ENCODE measurements at regions not wholly inside any gene's neighbourhood (a gene's known extent, or its start where the extent isn't known, plus 50 kb on each side); places are given as distances from the start of the nearest gene placed in this dataset.

DNA sequence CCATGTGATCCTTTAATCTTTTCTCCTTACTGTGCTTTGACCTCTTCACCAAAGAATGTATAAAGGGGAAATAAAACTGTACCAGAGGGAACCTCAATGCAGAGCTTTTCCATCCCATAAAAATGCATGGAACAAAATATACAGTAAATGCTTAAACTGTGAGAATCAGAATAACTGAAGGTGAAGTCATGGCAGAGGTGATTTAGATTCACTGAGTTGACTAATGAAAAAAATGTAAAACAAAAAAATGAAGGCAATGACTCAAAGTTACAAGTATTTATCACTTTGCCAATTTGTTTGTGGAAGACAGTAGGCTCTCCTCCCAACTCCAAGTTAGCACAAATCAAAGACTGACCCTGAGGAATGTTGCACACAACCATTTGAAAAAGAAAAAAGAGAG is 1331.6 kb upstream of the SORCS1 start:
- TF ChIP-seq SIN3A (IDR thresholded peaks at IDR 0.05; ENCODE audit: borderline replicate concordance, insufficient read depth, low read depth, low read length): no peak
- no peak for TF ChIP-seq TCF7L2 (IDR thresholded peaks at IDR 0.05; ENCODE audit: low read depth, low read length)
- ChIA-PET CTCF (no interaction called here), POLR2A (no interaction called here)
- no peak for DNase-seq (ENCODE audit: low read depth, low spot score)
- intact Hi-C loops (cut with micrococcal nuclease; ENCODE audit: unreplicated experiment) (no loop called here), in situ Hi-C loops (cut with HindIII; ENCODE audit: low pct_unique_long_range_greater_than_20kb, low sequenced_read_pairs) (no loop called here)
- H3K4me1 ChIP-seq (ENCODE audit: control insufficient read depth, insufficient read depth, low read length): no peaks in the 10 kb centered on the region
- no TSS peak for BruUV-seq (replicated peaks)
- no peaks in the 10 kb centered on the region for H3K9me3 ChIP-seq (ENCODE audit: control insufficient read depth, insufficient read depth, low read depth, low read length)
- no peak for ATAC-seq
- no peaks in the 10 kb centered on the region for H3K27me3 ChIP-seq (ENCODE audit: control insufficient read depth, insufficient read depth, low read length)
- no peak overlapping the region for H3K4me3 ChIP-seq (ENCODE audit: low read depth in 2 of 2, low read length in 2 of 2)
- no peak overlapping the region for H3K27ac ChIP-seq (ENCODE audit: low read length)
- H3K36me3 ChIP-seq (ENCODE audit: control insufficient read depth, insufficient read depth, low read length): no peaks in the 10 kb centered on the region

DNA sequence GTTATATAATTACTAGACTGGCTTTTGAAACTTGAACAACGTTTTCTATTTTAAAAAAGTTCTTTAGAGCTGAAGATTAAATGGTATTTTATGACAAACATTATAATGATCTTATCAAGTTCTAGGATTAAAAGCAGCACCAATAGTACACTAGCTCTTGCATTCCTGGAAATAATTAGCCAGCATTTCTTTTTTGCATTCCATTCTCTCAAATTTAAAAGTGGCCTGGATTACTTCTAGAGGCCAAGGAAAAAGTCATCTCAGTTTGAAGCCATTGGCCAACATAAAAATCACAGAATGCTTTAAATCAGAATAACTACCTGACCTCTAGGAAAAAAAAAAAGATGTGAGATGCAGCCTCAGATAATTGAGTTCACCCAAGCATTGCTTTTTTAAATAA is 1326.4 kb upstream of the SORCS1 start:
- in situ Hi-C loops (cut with HindIII; ENCODE audit: low pct_unique_long_range_greater_than_20kb, low sequenced_read_pairs): no loop called here
- no peak for DNase-seq (ENCODE audit: low read depth, low spot score)
- ChIA-PET CTCF (no interaction called here), POLR2A (no interaction called here)
- no peak for ATAC-seq
- H3K9me3 ChIP-seq (ENCODE audit: control insufficient read depth, insufficient read depth, low read depth, low read length): no peaks in the 10 kb centered on the region
- H3K27me3 ChIP-seq (ENCODE audit: control insufficient read depth, insufficient read depth, low read length): no peaks in the 10 kb centered on the region
- TF ChIP-seq, protein P1, sequence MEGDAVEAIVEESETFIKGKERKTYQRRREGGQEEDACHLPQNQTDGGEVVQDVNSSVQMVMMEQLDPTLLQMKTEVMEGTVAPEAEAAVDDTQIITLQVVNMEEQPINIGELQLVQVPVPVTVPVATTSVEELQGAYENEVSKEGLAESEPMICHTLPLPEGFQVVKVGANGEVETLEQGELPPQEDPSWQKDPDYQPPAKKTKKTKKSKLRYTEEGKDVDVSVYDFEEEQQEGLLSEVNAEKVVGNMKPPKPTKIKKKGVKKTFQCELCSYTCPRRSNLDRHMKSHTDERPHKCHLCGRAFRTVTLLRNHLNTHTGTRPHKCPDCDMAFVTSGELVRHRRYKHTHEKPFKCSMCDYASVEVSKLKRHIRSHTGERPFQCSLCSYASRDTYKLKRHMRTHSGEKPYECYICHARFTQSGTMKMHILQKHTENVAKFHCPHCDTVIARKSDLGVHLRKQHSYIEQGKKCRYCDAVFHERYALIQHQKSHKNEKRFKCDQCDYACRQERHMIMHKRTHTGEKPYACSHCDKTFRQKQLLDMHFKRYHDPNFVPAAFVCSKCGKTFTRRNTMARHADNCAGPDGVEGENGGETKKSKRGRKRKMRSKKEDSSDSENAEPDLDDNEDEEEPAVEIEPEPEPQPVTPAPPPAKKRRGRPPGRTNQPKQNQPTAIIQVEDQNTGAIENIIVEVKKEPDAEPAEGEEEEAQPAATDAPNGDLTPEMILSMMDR (IDR thresholded peaks at IDR 0.05): no peak
- TF ChIP-seq SIN3A (IDR thresholded peaks at IDR 0.05; ENCODE audit: borderline replicate concordance, insufficient read depth, low read depth, low read length) (no peak), TCF7L2 (IDR thresholded peaks at IDR 0.05; ENCODE audit: low read depth, low read length) (no peak), POLR2AphosphoS5 (IDR thresholded peaks at IDR 0.05; ENCODE audit: low read depth, low read length) (no peak)
- TF ChIP-seq, protein P2, sequence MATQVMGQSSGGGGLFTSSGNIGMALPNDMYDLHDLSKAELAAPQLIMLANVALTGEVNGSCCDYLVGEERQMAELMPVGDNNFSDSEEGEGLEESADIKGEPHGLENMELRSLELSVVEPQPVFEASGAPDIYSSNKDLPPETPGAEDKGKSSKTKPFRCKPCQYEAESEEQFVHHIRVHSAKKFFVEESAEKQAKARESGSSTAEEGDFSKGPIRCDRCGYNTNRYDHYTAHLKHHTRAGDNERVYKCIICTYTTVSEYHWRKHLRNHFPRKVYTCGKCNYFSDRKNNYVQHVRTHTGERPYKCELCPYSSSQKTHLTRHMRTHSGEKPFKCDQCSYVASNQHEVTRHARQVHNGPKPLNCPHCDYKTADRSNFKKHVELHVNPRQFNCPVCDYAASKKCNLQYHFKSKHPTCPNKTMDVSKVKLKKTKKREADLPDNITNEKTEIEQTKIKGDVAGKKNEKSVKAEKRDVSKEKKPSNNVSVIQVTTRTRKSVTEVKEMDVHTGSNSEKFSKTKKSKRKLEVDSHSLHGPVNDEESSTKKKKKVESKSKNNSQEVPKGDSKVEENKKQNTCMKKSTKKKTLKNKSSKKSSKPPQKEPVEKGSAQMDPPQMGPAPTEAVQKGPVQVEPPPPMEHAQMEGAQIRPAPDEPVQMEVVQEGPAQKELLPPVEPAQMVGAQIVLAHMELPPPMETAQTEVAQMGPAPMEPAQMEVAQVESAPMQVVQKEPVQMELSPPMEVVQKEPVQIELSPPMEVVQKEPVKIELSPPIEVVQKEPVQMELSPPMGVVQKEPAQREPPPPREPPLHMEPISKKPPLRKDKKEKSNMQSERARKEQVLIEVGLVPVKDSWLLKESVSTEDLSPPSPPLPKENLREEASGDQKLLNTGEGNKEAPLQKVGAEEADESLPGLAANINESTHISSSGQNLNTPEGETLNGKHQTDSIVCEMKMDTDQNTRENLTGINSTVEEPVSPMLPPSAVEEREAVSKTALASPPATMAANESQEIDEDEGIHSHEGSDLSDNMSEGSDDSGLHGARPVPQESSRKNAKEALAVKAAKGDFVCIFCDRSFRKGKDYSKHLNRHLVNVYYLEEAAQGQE (IDR thresholded peaks at IDR 0.05; ENCODE audit: insufficient read depth in 1 of 2, low read depth in 2 of 2, low read length in 1 of 2): no peak
- H3K36me3 ChIP-seq (ENCODE audit: control insufficient read depth, insufficient read depth, low read length): no peaks in the 10 kb centered on the region
- intact Hi-C loops (cut with micrococcal nuclease; ENCODE audit: unreplicated experiment): no loop called here
- no peak overlapping the region for H3K27ac ChIP-seq (ENCODE audit: low read length)
- H3K4me3 ChIP-seq (ENCODE audit: low read depth in 2 of 2, low read length in 2 of 2): no peak overlapping the region
- no peaks in the 10 kb centered on the region for H3K4me1 ChIP-seq (ENCODE audit: control insufficient read depth, insufficient read depth, low read length)
- BruUV-seq (replicated peaks): no TSS peak

DNA sequence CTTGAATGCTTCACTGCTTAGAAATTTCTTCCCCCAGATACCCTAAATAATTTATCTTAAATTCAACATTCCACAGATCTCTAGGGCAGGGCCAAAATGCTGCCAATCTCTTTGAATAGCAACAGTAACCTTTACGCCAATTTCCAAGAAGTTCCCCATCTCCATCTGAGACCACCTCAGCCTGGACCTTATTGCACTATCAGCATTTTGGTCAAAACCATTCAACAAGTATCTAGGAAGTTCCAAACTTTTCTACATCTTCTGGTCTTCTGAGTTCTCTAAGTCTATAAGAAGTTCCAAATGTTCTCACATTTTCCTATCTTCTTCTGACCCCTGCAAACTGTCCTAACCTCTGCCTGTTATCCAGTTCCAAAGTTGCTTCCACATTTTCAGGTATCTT is 1306.9 kb upstream of the SORCS1 start:
- Histone ChIP-seq H3K4me1 (ENCODE audit: control insufficient read depth, insufficient read depth, low read length) (no peaks in the 10 kb centered on the region), H3K4me3 (ENCODE audit: low read depth in 2 of 2, low read length in 2 of 2) (no peak overlapping the region), H3K27me3 (ENCODE audit: control insufficient read depth, insufficient read depth, low read length) (no peaks in the 10 kb centered on the region), H3K27ac (ENCODE audit: low read length) (no peak overlapping the region), H3K9me3 (ENCODE audit: control insufficient read depth, insufficient read depth, low read depth, low read length) (no peaks in the 10 kb centered on the region; the same call in 1 of the 2 replicates), H3K36me3 (ENCODE audit: control insufficient read depth, insufficient read depth, low read length) (no peaks in the 10 kb centered on the region)
- ATAC-seq (no peak), DNase-seq (ENCODE audit: low read depth, low spot score) (no peak)
- BruUV-seq (replicated peaks): no TSS peak
- TF ChIP-seq, protein P2 (IDR thresholded peaks at IDR 0.05; ENCODE audit: insufficient read depth in 1 of 2, low read depth in 2 of 2, low read length in 1 of 2): no peak
- TF ChIP-seq, protein P1 (IDR thresholded peaks at IDR 0.05): no peak
- no peak for TF ChIP-seq POLR2AphosphoS5 (IDR thresholded peaks at IDR 0.05; ENCODE audit: low read depth, low read length)
- no peak for TF ChIP-seq TCF7L2 (IDR thresholded peaks at IDR 0.05; ENCODE audit: low read depth, low read length)
- no peak for TF ChIP-seq SIN3A (IDR thresholded peaks at IDR 0.05; ENCODE audit: borderline replicate concordance, insufficient read depth, low read depth, low read length)
- POLR2A ChIA-PET: no interaction called here
- in situ Hi-C loops (cut with HindIII; ENCODE audit: low pct_unique_long_range_greater_than_20kb, low sequenced_read_pairs) (no loop called here), intact Hi-C loops (cut with micrococcal nuclease; ENCODE audit: unreplicated experiment) (no loop called here)
- CTCF ChIA-PET: no interaction called here

All from Panc1 (cell line).